GM12878 (cell line): ENCODE measurements at regions not wholly inside any gene's neighbourhood (a gene's known extent, or its start where the extent isn't known, plus 50 kb on each side); places are given as distances from the start of the nearest gene placed in this dataset.

Experiments
- CHD2 ChIP-seq: IDR thresholded peaks from 2 replicates; pipeline ENCODE4 v1.6.1; 2011; ENCODE audit warnings: low read depth, low read length, improper control_type of control experiment, borderline replicate concordance
- POLR2AphosphoS5 ChIP-seq: IDR thresholded peaks from 2 replicates; pipeline ENCODE4 v1.6.1; 2011; ENCODE audit warnings: mild to moderate bottlenecking, low read length, inconsistent platforms
- TAF1 ChIP-seq: IDR thresholded peaks from 2 replicates; pipeline ENCODE4 v1.6.1; 2011; ENCODE audit warnings: mild to moderate bottlenecking, low read depth, low read length, borderline replicate concordance
- TARDBP ChIP-seq: IDR thresholded peaks from 2 replicates; pipeline ENCODE4 v1.6.1; 2016; ENCODE audit warnings: borderline replicate concordance
- TF ChIP-seq, protein P1 (sequence below): IDR thresholded peaks from 2 replicates; pipeline ENCODE4 v1.6.1; 2011; ENCODE audit warnings: low read depth, mild to moderate bottlenecking, low read length, moderate library complexity, borderline replicate concordance; ENCODE audit errors: extremely low read depth
- TF ChIP-seq, protein P2 (sequence below): IDR thresholded peaks from 2 replicates; pipeline ENCODE4 v1.6.1; 2012; ENCODE audit warnings: low read depth, low read length, improper control_type of control experiment
- TF ChIP-seq, protein P3 (sequence below): IDR thresholded peaks from 2 replicates; pipeline ENCODE4 v1.6.1; 2012; ENCODE audit warnings: low read depth, low read length, improper control_type of control experiment

DNA sequence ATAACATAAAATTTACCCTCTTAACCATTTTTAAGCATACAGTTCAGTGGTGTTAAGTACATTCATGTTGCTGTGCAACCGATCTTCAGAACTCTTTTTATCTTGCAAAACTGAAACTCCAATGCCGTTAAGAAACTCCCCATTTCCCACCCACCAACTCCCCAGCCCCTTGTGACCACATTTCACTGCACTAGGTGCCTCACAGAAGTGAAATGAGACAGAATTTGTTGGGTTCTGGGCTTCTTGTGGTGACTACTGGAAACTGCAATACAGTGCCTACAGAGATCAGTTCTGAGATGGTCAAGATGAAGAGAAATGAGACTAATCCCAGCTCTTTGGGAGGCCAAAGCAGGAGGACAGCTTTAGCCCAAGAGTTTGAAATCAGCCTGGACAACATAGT lies 202.1 kb upstream of the SLC30A5 start:
- TF ChIP-seq POLR2AphosphoS5 (no peak), TARDBP (no peak), TAF1 (no peak), CHD2 (no peak)
- TF ChIP-seq, protein P1, sequence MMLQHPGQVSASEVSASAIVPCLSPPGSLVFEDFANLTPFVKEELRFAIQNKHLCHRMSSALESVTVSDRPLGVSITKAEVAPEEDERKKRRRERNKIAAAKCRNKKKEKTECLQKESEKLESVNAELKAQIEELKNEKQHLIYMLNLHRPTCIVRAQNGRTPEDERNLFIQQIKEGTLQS: no peak
- TF ChIP-seq, protein P2, sequence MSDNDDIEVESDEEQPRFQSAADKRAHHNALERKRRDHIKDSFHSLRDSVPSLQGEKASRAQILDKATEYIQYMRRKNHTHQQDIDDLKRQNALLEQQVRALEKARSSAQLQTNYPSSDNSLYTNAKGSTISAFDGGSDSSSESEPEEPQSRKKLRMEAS: no peak
- TF ChIP-seq, protein P3, sequence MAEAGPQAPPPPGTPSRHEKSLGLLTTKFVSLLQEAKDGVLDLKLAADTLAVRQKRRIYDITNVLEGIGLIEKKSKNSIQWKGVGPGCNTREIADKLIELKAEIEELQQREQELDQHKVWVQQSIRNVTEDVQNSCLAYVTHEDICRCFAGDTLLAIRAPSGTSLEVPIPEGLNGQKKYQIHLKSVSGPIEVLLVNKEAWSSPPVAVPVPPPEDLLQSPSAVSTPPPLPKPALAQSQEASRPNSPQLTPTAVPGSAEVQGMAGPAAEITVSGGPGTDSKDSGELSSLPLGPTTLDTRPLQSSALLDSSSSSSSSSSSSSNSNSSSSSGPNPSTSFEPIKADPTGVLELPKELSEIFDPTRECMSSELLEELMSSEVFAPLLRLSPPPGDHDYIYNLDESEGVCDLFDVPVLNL: no peak
